HG03108 (cell line): ENCODE measurements at regions not wholly inside any gene's neighbourhood (a gene's known extent, or its start where the extent isn't known, plus 50 kb on each side); places are given as distances from the start of the nearest gene placed in this dataset.
A peak's percentile ranks its signal among the peaks of the same experiment; 100 is the strongest.
"Not testable (repeated sequence)": the region's sequence is repeated elsewhere in the genome, so short reads cannot be mapped to it uniquely, and the experiment has no call there.

ENCODE experiments used
- ATAC-seq: cut with Tn5 transposase; IDR thresholded peaks from one replicate; pipeline ENCODE4 v1.9.1; 2021; ENCODE audit warnings: moderate library complexity; ENCODE audit not compliant: unreplicated experiment

- not testable (repeated sequence) for ATAC-seq
Observed at GRCh38 chr16:29248306-29248939, 158.1 kb downstream of the NPIPB11 start.

- not testable (repeated sequence) for ATAC-seq
Observed at GRCh38 chr16:29246091-29246490, 160.4 kb downstream of the NPIPB11 start.

- ATAC-seq, result no peak
Observed at GRCh38 chr16:29237971-29238370, 168.5 kb downstream of the NPIPB11 start.

GRCh38 chr16:29237495-29237894, 169.0 kb downstream of the NPIPB11 start:
- ATAC-seq, result not testable (repeated sequence)

GRCh38 chr16:29237023-29237422, 169.5 kb downstream of the NPIPB11 start:
- ATAC-seq, result not testable (repeated sequence)

- ATAC-seq, result not testable (repeated sequence)
Observed at GRCh38 chr16:29235836-29236370, 170.6 kb downstream of the NPIPB11 start.

GRCh38 chr16:29234536-29235275, 171.8 kb downstream of the NPIPB11 start:
- not testable (repeated sequence) for ATAC-seq

GRCh38 chr16:29233705-29234404, 172.7 kb downstream of the NPIPB11 start:
- not testable (repeated sequence) for ATAC-seq

GRCh38 chr16:29232811-29233704, 173.5 kb downstream of the NPIPB11 start:
- ATAC-seq, result no peak

- ATAC-seq, result not testable (repeated sequence)
Observed at GRCh38 chr16:29232160-29232705, 174.3 kb downstream of the NPIPB11 start.

- ATAC-seq, result no peak
Observed at GRCh38 chr16:29231244-29231643, 175.3 kb downstream of the NPIPB11 start.

GRCh38 chr16:29230671-29231096, 175.8 kb downstream of the NPIPB11 start:
- ATAC-seq, result no peak

- not testable (repeated sequence) for ATAC-seq
Observed at GRCh38 chr16:29230006-29230668, 176.4 kb downstream of the NPIPB11 start.

- not testable (repeated sequence) for ATAC-seq
Observed at GRCh38 chr16:29229616-29230005, 176.9 kb downstream of the NPIPB11 start.

- ATAC-seq, result not testable (repeated sequence)
Observed at GRCh38 chr16:29228664-29229611, 177.6 kb downstream of the NPIPB11 start.

- ATAC-seq, result peak; percentile 66
Observed at GRCh38 chr16:29227751-29228663, 178.5 kb downstream of the NPIPB11 start.

GRCh38 chr16:29226782-29227181, 179.7 kb downstream of the NPIPB11 start:
- no peak for ATAC-seq
